K562 (cell line): ENCODE measurements at regions not wholly inside any gene's neighbourhood (a gene's known extent, or its start where the extent isn't known, plus 50 kb on each side); places are given as distances from the start of the nearest gene placed in this dataset.

Experiments used
- ARID2 ChIP-seq: fragments of 450-650 bp; IDR thresholded peaks from 2 replicates; pipeline ENCODE4 v1.6.1; 2017; ENCODE audit warnings: antibody characterized with exemption, mild to moderate bottlenecking
- BRD4 ChIP-seq: fragments of 200-600 bp; sonication (generic); IDR thresholded peaks from 2 replicates; pipeline ENCODE4 v1.6.1; 2017; ENCODE audit warnings: inconsistent platforms
- CBX1 ChIP-seq: sonication (generic); IDR thresholded peaks from 2 replicates; pipeline ENCODE4 v1.6.1; 2016; ENCODE audit warnings: antibody characterized with exemption, low read depth, mild to moderate bottlenecking
- CEBPG ChIP-seq, 3 experiments: fragments of 200-800 bp in 1 of 3; sonication (Bioruptor generic) in 1 of 3; sonication (generic) in 1 of 3; formaldehyde crosslinking in 1 of 3; IDR thresholded peaks in 2 of 3; conservative IDR thresholded peaks in 1 of 3; 2 replicates each; pipeline versions ENCODE4 v1.6.1 to v1.8.0; 2016 to 2022; ENCODE audit warnings: missing compliant biosample characterization in 2 of 3, missing genetic modification characterization in 2 of 3, mild to moderate bottlenecking in 1 of 3, missing genetic modification reagents in 1 of 3
- GABPA ChIP-seq: fragments of 200-800 bp; sonication (Bioruptor generic); conservative IDR thresholded peaks from 2 replicates; pipeline ENCODE4 v1.6.1; 2016; ENCODE audit warnings: low read depth, missing genetic modification characterization, missing compliant biosample characterization
- HDAC3 ChIP-seq: fragments of 450-650 bp; IDR thresholded peaks from 2 replicates; pipeline ENCODE4 v1.6.1; 2018; ENCODE audit warnings: borderline replicate concordance, mild to moderate bottlenecking, moderate library complexity; ENCODE audit not compliant: partially characterized antibody
- KHSRP ChIP-seq: fragments of 450-650 bp; IDR thresholded peaks from 2 replicates; pipeline ENCODE4 v1.6.1; 2017
- NCOA4 ChIP-seq: fragments of 450-650 bp; IDR thresholded peaks from 2 replicates; pipeline ENCODE4 v1.6.1; 2018; ENCODE audit warnings: mild to moderate bottlenecking; ENCODE audit not compliant: partially characterized antibody
- POLR2B ChIP-seq: fragments of 450-650 bp; IDR thresholded peaks from 2 replicates; pipeline ENCODE4 v1.6.1; 2018; ENCODE audit warnings: low read depth; ENCODE audit not compliant: partially characterized antibody
- PURB ChIP-seq: sonication (generic); formaldehyde crosslinking; IDR thresholded peaks from 2 replicates; pipeline ENCODE4 v1.9.0; 2021; ENCODE audit warnings: low read depth, mild to moderate bottlenecking, missing genetic modification reagents
- RBM14 ChIP-seq: fragments of 200-400 bp; formaldehyde crosslinking; IDR thresholded peaks from 2 replicates; pipeline ENCODE4 v1.6.1; 2018; ENCODE audit warnings: low read depth, mild to moderate bottlenecking, low read length, moderate library complexity, borderline replicate concordance; ENCODE audit not compliant: insufficient read depth
- RFX1 ChIP-seq: fragments of 450-650 bp; IDR thresholded peaks from 2 replicates; pipeline ENCODE4 v1.6.1; 2016; ENCODE audit warnings: mild to moderate bottlenecking, moderate library complexity
- TCF7 ChIP-seq: sonication (generic); IDR thresholded peaks from 2 replicates; pipeline ENCODE4 v1.6.1; 2016; ENCODE audit warnings: antibody characterized with exemption, borderline replicate concordance
- TEAD4 ChIP-seq, 2 experiments: sonication (generic) in 1 of 2; formaldehyde crosslinking in 1 of 2; IDR thresholded peaks; 2 replicates each; pipeline versions ENCODE4 v1.6.1 to v1.8.0; 2012 to 2022; ENCODE audit warnings: borderline replicate concordance in 1 of 2, inconsistent platforms in 1 of 2, low read length in 1 of 2, mild to moderate bottlenecking in 1 of 2, missing genetic modification reagents in 1 of 2
- ZNF175 ChIP-seq: fragments of 200-800 bp; sonication (Bioruptor generic); IDR thresholded peaks from 2 replicates; pipeline ENCODE4 v1.6.1; 2016; ENCODE audit warnings: low read depth, mild to moderate bottlenecking, missing genetic modification characterization, missing compliant biosample characterization
- ZNF232 ChIP-seq: sonication (generic); formaldehyde crosslinking; IDR thresholded peaks from 2 replicates; pipeline ENCODE4 v1.8.0; 2022; ENCODE audit warnings: mild to moderate bottlenecking, missing genetic modification reagents
- ZNF24 ChIP-seq: fragments of 450-650 bp; IDR thresholded peaks from 2 replicates; pipeline ENCODE4 v1.6.1; 2016
- ZNF347 ChIP-seq: fragments of 450-650 bp; formaldehyde crosslinking; IDR thresholded peaks from 2 replicates; pipeline ENCODE4 v1.4.0; 2020; ENCODE audit warnings: low read depth, mild to moderate bottlenecking, moderate library complexity
- TF ChIP-seq, protein P1 (sequence below): fragments of 450-650 bp; IDR thresholded peaks from 2 replicates; pipeline ENCODE4 v1.6.1; 2017; ENCODE audit warnings: antibody characterized with exemption
- TF ChIP-seq, protein P2 (sequence below): fragments of 200-400 bp; formaldehyde crosslinking; IDR thresholded peaks from 2 replicates; pipeline ENCODE4 v1.6.1; 2017; ENCODE audit warnings: mild to moderate bottlenecking, low read depth, low read length, moderate library complexity
- TF ChIP-seq, protein P3 (sequence below): sonication (generic); formaldehyde crosslinking; IDR thresholded peaks from 2 replicates; pipeline ENCODE4 v1.8.1; 2022; ENCODE audit warnings: missing genetic modification reagents
- TF ChIP-seq, protein P4 (sequence below): fragments of 450-650 bp; conservative IDR thresholded peaks from 2 replicates; pipeline ENCODE4 v1.6.1; 2016; ENCODE audit warnings: missing genetic modification characterization, low read depth, mild to moderate bottlenecking, control low read depth, missing compliant biosample characterization

DNA sequence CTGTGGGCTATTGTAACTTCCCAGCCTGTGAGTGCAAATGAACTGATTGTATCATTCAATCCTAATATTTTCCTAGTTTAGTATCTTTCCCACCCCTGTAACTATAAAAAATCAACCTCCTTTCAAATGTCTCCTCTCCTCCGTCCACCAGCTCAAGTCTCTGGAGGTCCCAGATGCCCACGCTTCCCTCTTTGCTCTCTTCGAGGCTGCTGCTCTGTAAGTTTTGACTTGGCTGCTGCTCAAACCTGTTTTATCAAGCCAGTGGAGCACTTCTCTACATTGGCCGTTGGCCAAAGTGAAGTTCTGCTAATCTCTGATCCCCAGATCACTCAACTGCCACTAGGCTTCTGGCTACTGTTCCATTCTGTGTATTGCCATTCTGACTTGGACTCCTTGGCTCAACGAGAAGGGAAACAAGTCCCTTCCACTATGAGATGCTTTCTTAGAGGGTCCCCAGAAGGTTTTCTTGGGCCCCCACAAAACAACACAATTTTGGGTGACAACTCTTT, 60.7 kb upstream of the RAPGEF2 start (continued):
- peak; percentile 96 for TF ChIP-seq TEAD4 (IDR thresholded peaks at IDR 0.05; ENCODE audit: low read length)
- no peak for TF ChIP-seq TEAD4 (CRISPR knock-in tag; IDR thresholded peaks at IDR 0.05; ENCODE audit: borderline replicate concordance)
- TF ChIP-seq PURB (CRISPR knock-in tag), result no peak
- TF ChIP-seq ARID2, result no peak
- 0 out of 2 replicates have a peak, but pooled peaks have one; percentile 24 for TF ChIP-seq TCF7
- TF ChIP-seq, protein P1, sequence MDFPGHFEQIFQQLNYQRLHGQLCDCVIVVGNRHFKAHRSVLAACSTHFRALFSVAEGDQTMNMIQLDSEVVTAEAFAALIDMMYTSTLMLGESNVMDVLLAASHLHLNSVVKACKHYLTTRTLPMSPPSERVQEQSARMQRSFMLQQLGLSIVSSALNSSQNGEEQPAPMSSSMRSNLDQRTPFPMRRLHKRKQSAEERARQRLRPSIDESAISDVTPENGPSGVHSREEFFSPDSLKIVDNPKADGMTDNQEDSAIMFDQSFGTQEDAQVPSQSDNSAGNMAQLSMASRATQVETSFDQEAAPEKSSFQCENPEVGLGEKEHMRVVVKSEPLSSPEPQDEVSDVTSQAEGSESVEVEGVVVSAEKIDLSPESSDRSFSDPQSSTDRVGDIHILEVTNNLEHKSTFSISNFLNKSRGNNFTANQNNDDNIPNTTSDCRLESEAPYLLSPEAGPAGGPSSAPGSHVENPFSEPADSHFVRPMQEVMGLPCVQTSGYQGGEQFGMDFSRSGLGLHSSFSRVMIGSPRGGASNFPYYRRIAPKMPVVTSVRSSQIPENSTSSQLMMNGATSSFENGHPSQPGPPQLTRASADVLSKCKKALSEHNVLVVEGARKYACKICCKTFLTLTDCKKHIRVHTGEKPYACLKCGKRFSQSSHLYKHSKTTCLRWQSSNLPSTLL, result no peak
- TF ChIP-seq NCOA4, result no peak
- no peak for TF ChIP-seq ZNF232 (CRISPR knock-in tag)
- no peak for TF ChIP-seq KHSRP
- TF ChIP-seq, protein P2, sequence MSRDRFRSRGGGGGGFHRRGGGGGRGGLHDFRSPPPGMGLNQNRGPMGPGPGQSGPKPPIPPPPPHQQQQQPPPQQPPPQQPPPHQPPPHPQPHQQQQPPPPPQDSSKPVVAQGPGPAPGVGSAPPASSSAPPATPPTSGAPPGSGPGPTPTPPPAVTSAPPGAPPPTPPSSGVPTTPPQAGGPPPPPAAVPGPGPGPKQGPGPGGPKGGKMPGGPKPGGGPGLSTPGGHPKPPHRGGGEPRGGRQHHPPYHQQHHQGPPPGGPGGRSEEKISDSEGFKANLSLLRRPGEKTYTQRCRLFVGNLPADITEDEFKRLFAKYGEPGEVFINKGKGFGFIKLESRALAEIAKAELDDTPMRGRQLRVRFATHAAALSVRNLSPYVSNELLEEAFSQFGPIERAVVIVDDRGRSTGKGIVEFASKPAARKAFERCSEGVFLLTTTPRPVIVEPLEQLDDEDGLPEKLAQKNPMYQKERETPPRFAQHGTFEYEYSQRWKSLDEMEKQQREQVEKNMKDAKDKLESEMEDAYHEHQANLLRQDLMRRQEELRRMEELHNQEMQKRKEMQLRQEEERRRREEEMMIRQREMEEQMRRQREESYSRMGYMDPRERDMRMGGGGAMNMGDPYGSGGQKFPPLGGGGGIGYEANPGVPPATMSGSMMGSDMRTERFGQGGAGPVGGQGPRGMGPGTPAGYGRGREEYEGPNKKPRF, result no peak
- TF ChIP-seq BRD4, result no peak; the same call in 1 of the 2 replicates
- TF ChIP-seq ZNF347 (CRISPR knock-in tag), result no peak
- TF ChIP-seq RFX1, result no peak
- peak; percentile 79 for TF ChIP-seq POLR2B
- TF ChIP-seq, protein P3, sequence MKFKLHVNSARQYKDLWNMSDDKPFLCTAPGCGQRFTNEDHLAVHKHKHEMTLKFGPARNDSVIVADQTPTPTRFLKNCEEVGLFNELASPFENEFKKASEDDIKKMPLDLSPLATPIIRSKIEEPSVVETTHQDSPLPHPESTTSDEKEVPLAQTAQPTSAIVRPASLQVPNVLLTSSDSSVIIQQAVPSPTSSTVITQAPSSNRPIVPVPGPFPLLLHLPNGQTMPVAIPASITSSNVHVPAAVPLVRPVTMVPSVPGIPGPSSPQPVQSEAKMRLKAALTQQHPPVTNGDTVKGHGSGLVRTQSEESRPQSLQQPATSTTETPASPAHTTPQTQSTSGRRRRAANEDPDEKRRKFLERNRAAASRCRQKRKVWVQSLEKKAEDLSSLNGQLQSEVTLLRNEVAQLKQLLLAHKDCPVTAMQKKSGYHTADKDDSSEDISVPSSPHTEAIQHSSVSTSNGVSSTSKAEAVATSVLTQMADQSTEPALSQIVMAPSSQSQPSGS, result no peak
- TF ChIP-seq GABPA (tag), result no peak
- no peak for TF ChIP-seq CBX1
- TF ChIP-seq, protein P4, sequence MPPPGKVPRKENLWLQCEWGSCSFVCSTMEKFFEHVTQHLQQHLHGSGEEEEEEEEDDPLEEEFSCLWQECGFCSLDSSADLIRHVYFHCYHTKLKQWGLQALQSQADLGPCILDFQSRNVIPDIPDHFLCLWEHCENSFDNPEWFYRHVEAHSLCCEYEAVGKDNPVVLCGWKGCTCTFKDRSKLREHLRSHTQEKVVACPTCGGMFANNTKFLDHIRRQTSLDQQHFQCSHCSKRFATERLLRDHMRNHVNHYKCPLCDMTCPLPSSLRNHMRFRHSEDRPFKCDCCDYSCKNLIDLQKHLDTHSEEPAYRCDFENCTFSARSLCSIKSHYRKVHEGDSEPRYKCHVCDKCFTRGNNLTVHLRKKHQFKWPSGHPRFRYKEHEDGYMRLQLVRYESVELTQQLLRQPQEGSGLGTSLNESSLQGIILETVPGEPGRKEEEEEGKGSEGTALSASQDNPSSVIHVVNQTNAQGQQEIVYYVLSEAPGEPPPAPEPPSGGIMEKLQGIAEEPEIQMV, result no peak
- no peak for TF ChIP-seq RBM14
- no peak for TF ChIP-seq ZNF175
- TF ChIP-seq CEBPG (CRISPR knock-in tag; IDR thresholded peaks at IDR 0.05), result no peak
- no peak for TF ChIP-seq CEBPG (tag; conservative IDR thresholded peaks at IDR 0.05 in 1 of 2, IDR thresholded peaks at IDR 0.05 in 1 of 2)
- peak; percentile 85 for TF ChIP-seq ZNF24
- peak; percentile 78 for TF ChIP-seq HDAC3
